Skin of body (tissue), 1 donor: ENCODE measurements at regions not wholly inside any gene's neighbourhood (a gene's known extent, or its start where the extent isn't known, plus 50 kb on each side); places are given as distances from the start of the nearest gene placed in this dataset.

Experiments
- DNase-seq: peaks from one replicate; lab custom pipeline; 2025; lab: John Stamatoyannopoulos, UW

DNA sequence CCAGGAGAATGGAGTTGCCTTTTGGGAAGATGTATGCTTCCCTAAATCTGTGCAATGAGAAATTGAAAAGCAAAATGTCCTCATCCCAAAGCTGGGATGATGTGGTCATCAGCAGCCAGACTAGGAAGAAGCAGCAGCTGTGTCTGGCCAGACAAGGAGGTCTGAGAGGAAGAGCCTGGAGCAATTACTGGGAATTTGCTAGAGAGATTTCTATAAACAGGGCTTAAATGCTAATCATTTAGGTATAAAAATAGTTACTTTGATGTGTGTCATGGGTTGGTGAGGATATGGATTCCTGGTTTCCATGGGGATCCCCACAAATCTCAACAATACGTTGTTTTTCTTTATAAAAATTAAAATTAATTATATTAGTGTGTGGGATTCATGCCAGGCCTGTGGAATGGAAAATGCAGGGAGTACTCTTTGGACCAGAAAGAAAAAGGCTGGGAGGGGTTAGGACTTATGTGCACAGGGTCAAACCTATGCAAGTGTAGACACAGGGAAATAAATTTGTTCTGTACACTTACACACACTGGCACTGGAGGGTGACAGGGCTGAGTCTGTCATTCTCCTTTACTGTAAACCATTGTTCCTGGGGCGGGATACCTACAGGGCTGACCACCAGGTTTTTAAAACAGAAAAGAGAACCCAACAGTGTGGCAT, 58.7 kb upstream of the TRPC7 start:
- DNase-seq = no peak

DNA sequence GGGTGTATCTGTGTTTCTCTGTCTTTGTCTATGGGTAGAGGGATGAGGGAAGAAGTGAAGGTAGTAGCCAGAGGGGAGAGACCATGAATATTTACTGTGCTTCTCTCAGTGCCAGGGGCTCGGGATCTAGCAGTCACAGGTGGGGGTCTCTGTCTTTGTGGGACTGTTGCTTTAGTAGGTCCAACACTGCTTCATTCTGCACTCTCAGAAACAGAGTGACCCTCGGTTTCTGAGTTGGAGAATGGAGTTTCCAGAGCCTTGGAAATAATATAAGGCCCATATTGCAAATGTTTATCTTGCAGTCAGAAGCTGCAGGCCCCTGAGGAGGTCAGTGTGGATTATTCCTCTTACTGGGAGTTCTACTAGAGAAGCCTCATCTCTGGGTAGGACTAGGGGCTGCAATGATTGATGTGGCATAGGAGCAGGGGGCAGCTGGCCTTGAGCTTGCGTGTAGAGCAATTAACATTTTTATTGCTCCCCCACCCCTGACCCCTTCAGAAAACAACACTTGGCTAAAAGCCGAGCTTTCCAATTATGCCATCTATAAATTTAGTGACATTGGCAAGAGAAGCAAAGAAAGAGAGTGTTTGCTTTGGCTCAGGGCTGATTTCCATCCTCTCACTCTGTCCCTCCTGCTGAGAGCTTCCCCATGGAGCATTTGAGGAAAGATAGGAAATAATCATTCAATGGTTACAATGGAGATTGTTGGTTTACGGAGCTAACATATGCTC, 55.0 kb upstream of the TRPC7 start:
- no peak for DNase-seq

DNA sequence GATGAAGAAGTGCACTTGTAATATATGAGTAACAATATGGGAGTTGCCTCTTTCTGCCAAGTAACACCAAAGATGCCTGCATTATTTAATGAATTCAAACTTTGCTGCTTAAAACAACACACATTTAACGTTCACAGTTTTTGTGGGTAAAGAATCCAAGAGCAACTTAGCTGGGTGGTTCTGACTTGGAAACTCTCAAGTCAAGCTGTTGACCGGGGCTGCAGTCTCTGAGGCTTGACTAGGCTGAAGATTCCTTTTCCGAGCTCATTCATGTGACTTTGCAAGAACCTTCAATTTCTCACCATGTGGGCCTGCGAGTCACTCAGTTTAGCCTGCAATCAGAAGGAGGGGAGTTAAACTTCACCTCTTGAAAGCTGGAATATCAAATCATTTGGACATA, 53.0 kb upstream of the TRPC7 start:
- DNase-seq = no peak
